GM06990 (cell line): ENCODE measurements at regions not wholly inside any gene's neighbourhood (a gene's known extent, or its start where the extent isn't known, plus 50 kb on each side); places are given as distances from the start of the nearest gene placed in this dataset.
A peak's percentile ranks its signal among the peaks of the same experiment; 100 is the strongest.

ENCODE experiments used
- DNase-seq: peaks from one replicate; pipeline ENCODE4 v3.0.0-alpha.2; 2011; ENCODE audit not compliant: insufficient read length; ENCODE audit errors: extremely low read depth
- H3K27me3 ChIP-seq: replicated peaks from 2 replicates; pipeline ENCODE4 v1.6.0; 2011; ENCODE audit warnings: low read length; ENCODE audit not compliant: control insufficient read depth, insufficient read depth
- H3K36me3 ChIP-seq: 2 replicates; pipeline ENCODE4 v1.5.1; 2011; ENCODE audit warnings: low read length; ENCODE audit not compliant: control insufficient read depth, insufficient read depth
- H3K4me3 ChIP-seq: replicated peaks from 2 replicates; pipeline ENCODE4 v1.5.1; 2011; ENCODE audit warnings: low read depth, mild to moderate bottlenecking, control low read depth, low read length
- CTCF ChIP-seq: IDR thresholded peaks from 2 replicates; pipeline ENCODE4 v1.5.1; 2011; ENCODE audit warnings: low read length, control low read depth, mild to moderate bottlenecking, inconsistent platforms; ENCODE audit not compliant: insufficient read depth, poor library complexity, severe bottlenecking

- Histone ChIP-seq H3K27me3 (no peaks in the 10 kb centered on the region), H3K4me3 (no peak overlapping the region), H3K36me3 (no peaks in the 10 kb centered on the region)
- no peak for DNase-seq
- TF ChIP-seq CTCF, result no peak
Observed at GRCh38 chr9:72424131-72424530, 59.1 kb upstream of the ZFAND5 start.

GRCh38 chr9:72422214-72422613, 57.2 kb upstream of the ZFAND5 start:
- no peak overlapping the region for H3K4me3 ChIP-seq
- DNase-seq, result no peak
- H3K27me3 ChIP-seq, result no peaks in the 10 kb centered on the region
- no peaks in the 10 kb centered on the region for H3K36me3 ChIP-seq
- no peak for TF ChIP-seq CTCF

GRCh38 chr9:72420783-72421182, 55.8 kb upstream of the ZFAND5 start:
- no peak for TF ChIP-seq CTCF
- H3K27me3 ChIP-seq, result no peaks in the 10 kb centered on the region
- H3K4me3 ChIP-seq, result no peak overlapping the region
- no peak for DNase-seq
- H3K36me3 ChIP-seq, result no peaks in the 10 kb centered on the region

GRCh38 chr9:72415948-72416347, 50.9 kb upstream of the ZFAND5 start:
- DNase-seq, result no peak
- Histone ChIP-seq H3K27me3 (no peaks in the 10 kb centered on the region), H3K36me3 (no peaks in the 10 kb centered on the region), H3K4me3 (no peak overlapping the region)
- TF ChIP-seq CTCF, result no peak

GRCh38 chr9:72415163-72415562, 50.2 kb upstream of the ZFAND5 start:
- DNase-seq, result peak; percentile 5
- H3K4me3 ChIP-seq, result no peak overlapping the region
- H3K27me3 ChIP-seq, result no peaks in the 10 kb centered on the region
- H3K36me3 ChIP-seq, result no peaks in the 10 kb centered on the region
- no peak for TF ChIP-seq CTCF
